HL-60 (cell line): ENCODE measurements at regions not wholly inside any gene's neighbourhood (a gene's known extent, or its start where the extent isn't known, plus 50 kb on each side); places are given as distances from the start of the nearest gene placed in this dataset.

Source experiments
- DNase-seq, 2 experiments: peaks; one replicate each; pipeline ENCODE4 v3.0.0-alpha.2; 2010 to 2020; ENCODE audit warnings: low read depth in 1 of 2, low spot score in 1 of 2
- H3K27ac ChIP-seq: fragments of 250-450 bp; sonication (Bioruptor Pico); replicated peaks from 2 replicates; pipeline ENCODE4 v1.5.1; 2020; ENCODE audit warnings: mild to moderate bottlenecking, moderate library complexity
- H3K27me3 ChIP-seq: fragments of 250-450 bp; sonication (Bioruptor Pico); 2 replicates; pipeline ENCODE4 v1.5.1; 2021; ENCODE audit warnings: mild to moderate bottlenecking, moderate library complexity; ENCODE audit not compliant: insufficient read depth, poor library complexity, severe bottlenecking
- H3K4me3 ChIP-seq: replicated peaks from 2 replicates; pipeline ENCODE4 v1.5.1; 2011; ENCODE audit warnings: mild to moderate bottlenecking, control low read depth, low read length; ENCODE audit not compliant: insufficient read depth
- CTCF ChIP-seq: IDR thresholded peaks from one replicate; pipeline ENCODE4 v1.5.1; 2011; ENCODE audit warnings: low read length, control low read depth, inconsistent platforms; ENCODE audit not compliant: insufficient read depth
- GABPA ChIP-seq: IDR thresholded peaks from 2 replicates; pipeline ENCODE4 v1.6.1; 2012; ENCODE audit warnings: low read depth
- POLR2AphosphoS5 ChIP-seq: IDR thresholded peaks from 2 replicates; pipeline ENCODE4 v1.6.1; 2012; ENCODE audit warnings: low read depth
- REST ChIP-seq: IDR thresholded peaks from 2 replicates; pipeline ENCODE4 v1.6.1; 2012; ENCODE audit warnings: low read depth; ENCODE audit not compliant: insufficient replicate concordance
- SPI1 ChIP-seq: IDR thresholded peaks from 2 replicates; pipeline ENCODE4 v1.6.1; 2012; ENCODE audit warnings: low read depth, mild to moderate bottlenecking, borderline replicate concordance

GRCh38 chr11:122521626-122522025 lies 133.9 kb upstream of the UBASH3B start:
- TF ChIP-seq GABPA (no peak), POLR2AphosphoS5 (no peak), CTCF (no peak), REST (no peak), SPI1 (no peak)
- H3K4me3 ChIP-seq: no peak overlapping the region
- no peaks in the 10 kb centered on the region for H3K27me3 ChIP-seq
- no peak for DNase-seq
- H3K27ac ChIP-seq: no peak overlapping the region

DNA sequence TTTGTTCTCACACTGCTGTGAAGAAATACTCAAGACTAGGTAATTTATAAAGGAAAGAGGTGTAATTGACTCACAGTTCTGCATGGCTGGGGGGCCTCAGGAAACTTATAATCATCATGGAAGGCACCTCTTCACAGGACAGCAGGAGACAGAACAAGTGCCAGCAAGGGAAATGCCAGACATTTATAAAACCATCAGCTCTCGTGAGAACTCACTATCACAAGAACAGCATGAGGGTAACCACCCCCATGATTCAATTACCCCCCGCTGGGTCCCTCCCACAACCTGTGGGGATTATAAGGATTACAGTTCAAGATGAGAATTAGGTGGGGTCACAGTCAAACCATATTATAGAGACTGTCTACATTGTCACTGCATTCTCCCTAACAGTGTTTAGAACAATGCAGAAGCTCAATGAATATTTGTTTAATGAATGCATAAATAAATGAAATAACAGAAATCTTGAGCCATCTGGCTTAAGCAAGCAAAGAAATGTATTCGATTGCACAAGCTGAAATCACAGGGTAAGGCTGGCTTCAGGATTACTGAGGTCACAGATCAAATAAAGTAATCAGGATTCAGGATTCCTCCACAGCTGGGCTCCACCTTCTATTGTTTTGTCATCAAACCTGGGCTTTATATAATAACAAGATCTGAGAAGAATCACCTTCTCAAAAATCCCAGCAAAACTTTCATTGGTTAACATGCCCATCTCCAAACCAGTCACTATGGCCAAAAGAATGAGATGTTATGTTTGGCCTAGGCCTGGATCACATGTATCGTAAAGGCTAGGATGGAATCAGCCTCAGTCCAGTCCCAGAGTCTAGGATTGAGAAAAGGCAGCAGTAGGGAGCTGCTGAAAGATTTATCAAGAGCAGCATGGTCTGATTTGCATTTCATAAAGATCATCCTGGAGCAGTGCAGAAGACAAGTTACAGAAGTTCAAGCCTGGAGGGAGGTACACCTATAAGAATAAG lies 137.8 kb upstream of the UBASH3B start:
- no peak for DNase-seq
- H3K4me3 ChIP-seq: no peak overlapping the region
- no peak for TF ChIP-seq CTCF
- no peak for TF ChIP-seq REST
- TF ChIP-seq SPI1: no peak
- no peak for TF ChIP-seq GABPA
- TF ChIP-seq POLR2AphosphoS5: no peak
- H3K27ac ChIP-seq: no peak overlapping the region
- peaks cover 3% of the 10 kb centered on the region for H3K27me3 ChIP-seq

DNA sequence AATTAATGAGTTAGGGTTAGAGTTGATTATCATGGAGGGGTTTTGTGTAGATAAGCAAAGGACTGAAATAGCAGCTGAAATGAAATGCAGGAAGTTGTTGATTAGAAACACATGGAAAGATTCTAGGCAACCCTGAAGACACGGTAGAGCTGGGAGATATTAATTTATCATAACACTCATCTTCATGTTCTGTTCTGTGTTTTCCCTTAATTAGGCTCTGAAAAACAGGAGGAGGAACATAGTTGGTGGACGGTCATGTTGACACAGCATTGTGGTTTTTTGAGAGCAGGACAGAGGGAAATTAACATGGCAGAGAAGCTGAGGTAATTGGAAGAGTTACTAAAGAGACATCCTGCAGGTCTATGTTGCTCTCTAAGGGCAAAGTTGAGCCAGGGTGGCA lies 138.8 kb upstream of the UBASH3B start:
- Histone ChIP-seq H3K4me3 (no peak overlapping the region), H3K27me3 (peaks cover 3% of the 10 kb centered on the region), H3K27ac (no peak overlapping the region)
- TF ChIP-seq SPI1: no peak
- no peak for TF ChIP-seq GABPA
- TF ChIP-seq REST: no peak
- no peak for TF ChIP-seq CTCF
- TF ChIP-seq POLR2AphosphoS5: no peak
- DNase-seq: no peak
